MM.1S (cell line): ENCODE measurements at regions not wholly inside any gene's neighbourhood (a gene's known extent, or its start where the extent isn't known, plus 50 kb on each side); places are given as distances from the start of the nearest gene placed in this dataset.

Experiments
- DNase-seq: peaks from one replicate; pipeline ENCODE4 v3.0.0-alpha.2; 2015
- H2AFZ ChIP-seq: fragments of 300-600 bp; sonication (generic); 2 replicates; pipeline ENCODE4 v1.6.0; 2016; ENCODE audit warnings: antibody characterized with exemption, low read length
- H3F3A ChIP-seq: fragments of 300-600 bp; sonication (generic); 2 replicates; pipeline ENCODE4 v1.6.1; 2016; ENCODE audit warnings: mild to moderate bottlenecking, antibody characterized with exemption, low read length, moderate library complexity, mixed read lengths; ENCODE audit not compliant: insufficient read depth
- H3K27ac ChIP-seq: fragments of 300-600 bp; sonication (generic); 2 replicates; pipeline ENCODE4 v1.5.1; 2016; ENCODE audit warnings: mild to moderate bottlenecking, low read length
- H3K27me3 ChIP-seq: fragments of 300-600 bp; sonication (generic); replicated peaks from 2 replicates; pipeline ENCODE4 v1.6.0; 2016; ENCODE audit warnings: low read length; ENCODE audit not compliant: insufficient read depth
- H3K36me3 ChIP-seq: fragments of 300-600 bp; sonication (generic); replicated peaks from 2 replicates; pipeline ENCODE4 v1.6.1; 2016; ENCODE audit warnings: mild to moderate bottlenecking, low read length, mixed read lengths; ENCODE audit not compliant: insufficient read depth
- H3K4me1 ChIP-seq: fragments of 300-600 bp; sonication (generic); 2 replicates; pipeline ENCODE4 v1.6.1; 2016; ENCODE audit warnings: low read length, mixed read lengths
- H3K4me2 ChIP-seq: fragments of 300-600 bp; sonication (generic); 2 replicates; pipeline ENCODE4 v1.6.0; 2016; ENCODE audit warnings: low read depth, low read length
- H3K4me3 ChIP-seq: fragments of 300-600 bp; sonication (generic); 2 replicates; pipeline ENCODE4 v1.5.1; 2016; ENCODE audit warnings: low read length, mixed read lengths
- H3K79me2 ChIP-seq: fragments of 300-600 bp; sonication (generic); 2 replicates; pipeline ENCODE4 v1.6.1; 2016; ENCODE audit warnings: mixed run types, low read length, mixed read lengths
- H3K9ac ChIP-seq: fragments of 300-600 bp; sonication (generic); 2 replicates; pipeline ENCODE4 v1.6.1; 2016; ENCODE audit warnings: low read length, mixed read lengths
- H3K9me2 ChIP-seq: fragments of 300-600 bp; sonication (generic); replicated peaks from 2 replicates; pipeline ENCODE4 v1.6.1; 2016; ENCODE audit warnings: mild to moderate bottlenecking, low read length, mixed read lengths; ENCODE audit not compliant: insufficient read depth
- H3K9me3 ChIP-seq: fragments of 300-600 bp; sonication (generic); replicated peaks from 2 replicates; pipeline ENCODE4 v1.6.1; 2016; ENCODE audit warnings: mild to moderate bottlenecking, low read length, mixed read lengths; ENCODE audit not compliant: insufficient read depth
- H4K20me1 ChIP-seq: fragments of 300-600 bp; sonication (generic); 2 replicates; pipeline ENCODE4 v1.6.1; 2016; ENCODE audit warnings: mild to moderate bottlenecking, low read length, moderate library complexity, mixed read lengths; ENCODE audit not compliant: insufficient read depth
- EZH2 ChIP-seq: fragments of 300-600 bp; sonication (generic); optimal IDR thresholded peaks from 2 replicates; pipeline ENCODE3; 2017; ENCODE audit warnings: low read depth, mild to moderate bottlenecking, antibody characterized with exemption, low read length, mixed read lengths
- EZH2phosphoT487 ChIP-seq: fragments of 300-600 bp; sonication (generic); IDR thresholded peaks from 2 replicates; pipeline ENCODE4 v1.6.1; 2018; ENCODE audit warnings: antibody characterized with exemption, low read length
- TF ChIP-seq, protein P1 (sequence below): fragments of 300-600 bp; sonication (generic); IDR thresholded peaks from 2 replicates; pipeline ENCODE4 v1.5.1; 2016; ENCODE audit warnings: antibody characterized with exemption, low read length, mixed read lengths

DNA sequence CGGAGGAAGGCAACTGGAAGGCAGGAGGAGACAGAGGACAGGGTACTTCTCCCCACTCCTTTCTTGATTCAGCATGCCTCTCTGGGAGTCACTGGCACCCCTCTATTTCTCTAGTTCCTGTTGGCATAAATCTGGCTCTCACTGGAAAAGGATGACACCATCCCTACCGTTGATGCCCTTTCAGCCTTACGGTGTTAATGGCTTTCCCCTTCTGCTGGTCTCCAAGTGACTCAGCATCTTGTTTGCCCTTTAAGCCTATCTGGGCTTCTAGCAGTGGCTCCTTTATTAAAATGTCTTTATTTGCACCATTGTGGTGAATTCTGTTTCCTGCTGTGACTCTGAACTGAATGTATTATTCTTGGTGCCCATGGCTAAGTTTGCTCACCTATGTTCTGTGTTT is 227.3 kb upstream of the GLRA1 start:
- Histone ChIP-seq H3K4me3 (no peak overlapping the region), H3K4me1 (no peaks in the 10 kb centered on the region), H3K4me2 (no peak overlapping the region), H3F3A (no peaks in the 10 kb centered on the region), H3K36me3 (no peaks in the 10 kb centered on the region), H2AFZ (no peak overlapping the region), H3K9me3 (no peaks in the 10 kb centered on the region), H4K20me1 (no peaks in the 10 kb centered on the region), H3K9ac (no peak overlapping the region), H3K27me3 (no peaks in the 10 kb centered on the region), H3K79me2 (no peaks in the 10 kb centered on the region), H3K9me2 (no peaks in the 10 kb centered on the region), H3K27ac (no peak overlapping the region)
- TF ChIP-seq, protein P1, sequence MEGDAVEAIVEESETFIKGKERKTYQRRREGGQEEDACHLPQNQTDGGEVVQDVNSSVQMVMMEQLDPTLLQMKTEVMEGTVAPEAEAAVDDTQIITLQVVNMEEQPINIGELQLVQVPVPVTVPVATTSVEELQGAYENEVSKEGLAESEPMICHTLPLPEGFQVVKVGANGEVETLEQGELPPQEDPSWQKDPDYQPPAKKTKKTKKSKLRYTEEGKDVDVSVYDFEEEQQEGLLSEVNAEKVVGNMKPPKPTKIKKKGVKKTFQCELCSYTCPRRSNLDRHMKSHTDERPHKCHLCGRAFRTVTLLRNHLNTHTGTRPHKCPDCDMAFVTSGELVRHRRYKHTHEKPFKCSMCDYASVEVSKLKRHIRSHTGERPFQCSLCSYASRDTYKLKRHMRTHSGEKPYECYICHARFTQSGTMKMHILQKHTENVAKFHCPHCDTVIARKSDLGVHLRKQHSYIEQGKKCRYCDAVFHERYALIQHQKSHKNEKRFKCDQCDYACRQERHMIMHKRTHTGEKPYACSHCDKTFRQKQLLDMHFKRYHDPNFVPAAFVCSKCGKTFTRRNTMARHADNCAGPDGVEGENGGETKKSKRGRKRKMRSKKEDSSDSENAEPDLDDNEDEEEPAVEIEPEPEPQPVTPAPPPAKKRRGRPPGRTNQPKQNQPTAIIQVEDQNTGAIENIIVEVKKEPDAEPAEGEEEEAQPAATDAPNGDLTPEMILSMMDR: no peak
- TF ChIP-seq EZH2 (no peak), EZH2phosphoT487 (no peak)
- DNase-seq: no peak

DNA sequence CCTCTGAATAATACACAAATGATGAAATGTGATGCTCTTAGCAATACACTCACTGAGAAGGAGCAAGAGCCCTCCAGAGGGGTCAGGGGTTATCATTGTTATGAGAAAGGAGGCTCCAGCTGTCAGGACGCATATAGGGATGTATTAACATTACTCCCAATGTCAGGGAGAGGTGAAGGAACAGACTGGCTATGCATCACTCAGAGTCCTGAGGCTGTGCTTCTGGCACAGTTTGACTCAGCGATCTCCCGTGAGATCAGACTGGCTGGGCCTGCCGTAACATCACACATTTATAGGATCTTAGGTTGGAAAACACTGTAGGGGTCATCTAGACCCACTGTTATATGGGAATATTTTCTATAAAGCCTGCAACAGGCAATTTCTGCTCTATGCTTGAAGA is 226.5 kb upstream of the GLRA1 start:
- H3K4me1 ChIP-seq: no peaks in the 10 kb centered on the region
- H3K9me3 ChIP-seq: no peaks in the 10 kb centered on the region
- H3K36me3 ChIP-seq: no peaks in the 10 kb centered on the region
- H3K79me2 ChIP-seq: no peaks in the 10 kb centered on the region
- TF ChIP-seq, protein P1: no peak
- TF ChIP-seq EZH2phosphoT487 (no peak), EZH2 (no peak)
- no peak overlapping the region for H3K9ac ChIP-seq
- H4K20me1 ChIP-seq: no peaks in the 10 kb centered on the region
- no peak overlapping the region for H3K4me2 ChIP-seq
- no peak overlapping the region for H3K27ac ChIP-seq
- no peaks in the 10 kb centered on the region for H3F3A ChIP-seq
- H3K9me2 ChIP-seq: no peaks in the 10 kb centered on the region
- H3K27me3 ChIP-seq: no peaks in the 10 kb centered on the region
- no peak overlapping the region for H2AFZ ChIP-seq
- H3K4me3 ChIP-seq: no peak overlapping the region
- no peak for DNase-seq

DNA sequence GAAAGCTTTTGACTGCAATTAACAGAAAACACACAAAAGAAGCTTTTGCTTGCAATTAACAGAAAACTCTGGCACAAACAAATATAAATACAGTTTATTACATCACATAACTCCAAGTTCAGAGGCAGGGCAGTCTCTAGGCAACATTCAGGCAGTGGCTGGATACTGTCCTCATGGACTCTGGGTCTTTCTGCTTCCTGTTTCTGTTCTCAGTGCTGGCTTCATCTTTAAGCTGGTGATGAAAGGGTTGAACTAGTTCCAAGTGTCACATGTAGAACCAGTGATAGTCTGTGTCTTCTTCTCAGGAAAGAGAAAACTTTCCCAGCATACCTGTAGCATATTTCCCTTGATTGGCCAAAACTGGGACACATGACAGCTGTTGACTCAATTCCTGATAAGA is 222.6 kb upstream of the GLRA1 start:
- Histone ChIP-seq H3K9me2 (no peaks in the 10 kb centered on the region), H3F3A (no peaks in the 10 kb centered on the region), H3K4me2 (no peak overlapping the region), H4K20me1 (no peaks in the 10 kb centered on the region), H3K4me3 (no peak overlapping the region), H3K79me2 (no peaks in the 10 kb centered on the region), H3K4me1 (no peaks in the 10 kb centered on the region), H2AFZ (no peak overlapping the region), H3K9me3 (no peaks in the 10 kb centered on the region), H3K27me3 (no peaks in the 10 kb centered on the region), H3K36me3 (no peaks in the 10 kb centered on the region), H3K9ac (no peak overlapping the region), H3K27ac (no peak overlapping the region)
- TF ChIP-seq EZH2phosphoT487 (no peak), EZH2 (no peak)
- TF ChIP-seq, protein P1: no peak
- no peak for DNase-seq

DNA sequence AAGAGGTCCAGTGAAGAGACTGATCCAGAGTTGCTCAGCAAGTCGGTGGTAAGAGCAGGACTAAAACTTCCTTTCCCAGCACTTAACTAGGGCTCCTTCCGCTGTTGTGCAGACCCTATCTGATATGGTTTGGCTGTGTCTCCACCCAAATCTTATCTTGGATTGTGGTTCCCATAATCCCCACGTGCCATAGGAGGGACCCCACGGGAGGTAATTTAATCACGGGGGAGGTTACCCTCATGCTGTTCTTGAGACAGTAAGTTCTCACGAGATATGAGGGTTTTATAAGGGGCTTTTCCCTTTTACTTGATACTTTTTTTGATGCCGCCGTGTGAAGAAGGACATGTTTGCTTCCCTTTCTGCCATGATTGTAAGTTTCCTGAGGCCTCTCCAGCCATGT is 221.9 kb upstream of the GLRA1 start:
- H3K27ac ChIP-seq: no peak overlapping the region
- no peaks in the 10 kb centered on the region for H3K27me3 ChIP-seq
- H3F3A ChIP-seq: no peaks in the 10 kb centered on the region
- DNase-seq: no peak
- H3K9me3 ChIP-seq: no peaks in the 10 kb centered on the region
- H3K9ac ChIP-seq: no peak overlapping the region
- H2AFZ ChIP-seq: no peak overlapping the region
- no peaks in the 10 kb centered on the region for H4K20me1 ChIP-seq
- no peaks in the 10 kb centered on the region for H3K4me1 ChIP-seq
- TF ChIP-seq, protein P1: no peak
- no peak for TF ChIP-seq EZH2phosphoT487
- no peak for TF ChIP-seq EZH2
- no peaks in the 10 kb centered on the region for H3K9me2 ChIP-seq
- H3K4me2 ChIP-seq: no peak overlapping the region
- no peaks in the 10 kb centered on the region for H3K79me2 ChIP-seq
- H3K36me3 ChIP-seq: no peaks in the 10 kb centered on the region
- H3K4me3 ChIP-seq: no peak overlapping the region
